Inflammatory macrophage (primary cell): ENCODE measurements at regions not wholly inside any gene's neighbourhood (a gene's known extent, or its start where the extent isn't known, plus 50 kb on each side); places are given as distances from the start of the nearest gene placed in this dataset.
A peak's percentile ranks its signal among the peaks of the same experiment; 100 is the strongest.

Source experiments
- DNase-seq, 2 donors: peaks; one replicate each; pipeline ENCODE4 v3.0.0-alpha.2; 2020 to 2022

DNA sequence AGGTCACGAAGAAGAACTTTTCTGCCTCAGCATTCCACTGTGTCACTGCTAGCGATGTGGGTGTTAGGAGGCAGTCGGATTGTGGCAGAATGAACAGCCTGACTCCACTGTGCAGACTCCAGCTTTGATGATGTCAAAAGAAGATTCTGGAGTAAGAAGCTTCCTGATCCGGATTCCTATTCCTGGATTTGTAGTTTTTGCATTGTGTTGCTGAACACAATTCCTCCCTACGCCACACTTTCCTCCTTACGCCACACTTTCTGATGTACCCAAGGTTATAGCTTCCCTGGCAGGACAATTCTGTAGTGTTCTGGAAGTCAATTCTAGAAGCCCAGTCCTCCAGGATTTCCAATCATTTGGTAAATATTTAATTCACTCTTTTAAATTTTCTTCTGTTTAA, 665.2 kb upstream of the ADGRL2 start:
- DNase-seq = no peak

DNA sequence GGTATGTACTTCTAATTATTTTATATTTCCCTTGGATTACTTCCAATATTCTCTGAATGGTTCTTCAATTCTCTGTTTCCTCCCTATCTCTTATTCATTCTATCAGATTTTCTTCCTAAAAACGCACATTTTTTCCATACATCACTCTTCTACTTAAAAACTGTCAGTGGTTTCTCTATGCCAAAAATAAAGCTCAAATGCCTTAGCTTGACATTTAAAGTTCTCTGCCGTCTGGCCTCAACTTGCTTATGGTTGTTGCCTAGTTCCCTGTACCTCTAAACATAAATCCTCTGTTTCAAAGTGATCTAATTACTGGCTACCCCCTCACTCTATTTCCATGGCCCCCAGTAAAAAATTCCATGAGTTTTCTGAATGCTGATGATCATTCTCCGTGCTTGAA, 671.0 kb upstream of the ADGRL2 start:
- DNase-seq = no peak

DNA sequence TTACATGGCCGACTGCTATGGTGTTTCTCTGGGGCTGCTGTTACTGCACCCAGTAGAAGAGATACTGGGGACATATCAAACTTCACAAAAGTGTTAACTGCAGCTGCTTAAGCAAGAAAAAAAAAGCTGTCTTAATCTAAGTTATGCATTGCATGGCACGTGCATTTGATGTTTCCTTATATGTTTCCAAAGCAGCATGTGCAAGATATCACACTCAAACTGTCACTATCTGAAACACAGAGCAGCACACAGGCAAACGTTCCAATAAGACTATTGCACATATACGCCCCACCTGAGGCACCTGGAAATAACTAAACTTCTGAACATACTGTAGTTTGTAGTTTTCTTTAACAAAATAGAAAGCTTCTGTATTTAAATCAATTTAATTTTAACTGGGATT, 671.4 kb upstream of the ADGRL2 start:
- no peak for DNase-seq

DNA sequence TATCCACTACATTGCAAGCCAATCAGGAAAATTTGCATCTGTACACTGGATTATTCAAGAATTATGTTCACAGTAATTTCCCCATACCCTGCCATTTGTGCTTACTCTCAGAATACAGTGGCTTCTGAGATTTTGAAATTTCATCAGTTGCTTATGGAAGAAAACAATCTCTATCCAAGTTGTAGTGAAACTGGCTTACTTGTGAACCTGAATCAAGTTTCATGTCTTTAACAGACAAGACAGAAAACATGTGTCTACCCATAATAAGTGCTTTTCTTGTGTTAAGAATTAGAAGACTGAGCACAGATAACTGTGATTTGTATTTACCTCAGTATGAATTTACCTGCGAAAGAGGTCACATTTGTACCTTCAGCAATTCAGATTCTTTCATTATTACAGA, 672.7 kb upstream of the ADGRL2 start:
- DNase-seq = no peak

DNA sequence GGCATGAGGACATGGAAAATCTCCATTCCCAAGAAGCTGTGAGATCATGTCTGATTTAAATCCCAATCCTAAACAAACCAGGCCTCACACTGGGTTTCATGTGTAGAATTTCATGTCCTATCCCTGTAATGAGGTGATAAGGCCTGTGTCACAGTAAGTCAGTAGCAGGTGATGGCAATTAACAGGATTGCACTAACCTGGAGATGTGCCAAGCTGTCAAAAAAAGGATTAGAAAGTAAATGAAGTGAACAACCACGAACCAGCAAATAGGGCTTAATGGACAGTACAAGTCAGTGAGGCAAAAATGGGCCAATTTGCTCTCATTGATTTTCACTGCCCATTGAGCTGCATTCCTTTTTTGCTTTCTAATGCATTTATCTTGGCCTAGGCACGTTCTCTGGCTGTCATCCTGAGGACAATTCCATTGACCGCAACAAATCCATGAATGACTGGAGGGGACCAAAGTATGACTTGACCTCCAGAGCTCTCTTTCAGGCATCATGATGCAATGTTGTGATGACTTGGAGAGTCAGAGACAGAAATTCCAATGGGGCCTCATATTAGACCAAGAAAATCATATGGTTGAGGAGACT, 673.6 kb upstream of the ADGRL2 start:
- DNase-seq = no peak

DNA sequence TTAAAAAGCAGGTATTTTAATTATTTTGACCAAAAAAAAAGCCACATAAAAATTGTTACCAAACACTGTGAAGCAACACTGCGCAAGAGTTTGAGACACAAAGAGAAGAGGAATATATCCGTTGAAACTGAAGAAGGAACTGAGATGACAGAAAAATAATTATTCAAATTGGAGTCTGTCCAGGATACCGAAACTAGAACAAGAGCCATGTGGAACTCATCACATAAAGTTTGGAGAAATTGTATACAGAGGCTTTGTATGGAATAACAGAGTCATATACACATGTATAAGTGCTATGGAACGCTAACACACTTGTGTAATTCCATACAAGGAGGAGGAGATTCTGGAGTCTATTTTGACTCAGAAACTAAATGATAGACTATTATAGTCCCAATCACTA, 675.1 kb upstream of the ADGRL2 start:
- peak in 1 of 2 donors; percentile 77 for DNase-seq

DNA sequence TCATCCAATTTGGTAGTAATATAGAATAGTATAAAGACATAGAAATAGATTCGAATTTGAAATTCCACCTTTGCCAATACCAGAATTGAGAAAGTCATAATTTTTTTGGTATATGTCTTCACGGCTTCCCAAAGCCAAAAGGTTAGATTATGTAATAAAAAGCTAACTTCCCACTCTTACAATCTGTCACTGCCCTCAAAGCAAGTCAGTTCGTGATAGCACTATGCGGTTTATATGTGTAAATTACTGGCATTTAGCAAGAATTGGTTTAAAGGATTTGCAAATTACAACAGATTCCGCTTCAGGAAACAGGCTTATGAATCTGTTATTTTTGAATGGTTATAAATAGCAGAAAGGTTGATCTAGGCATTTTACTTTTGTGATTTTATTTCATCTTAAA, 679.4 kb upstream of the ADGRL2 start:
- peak; percentile 9 to 82 for DNase-seq

DNA sequence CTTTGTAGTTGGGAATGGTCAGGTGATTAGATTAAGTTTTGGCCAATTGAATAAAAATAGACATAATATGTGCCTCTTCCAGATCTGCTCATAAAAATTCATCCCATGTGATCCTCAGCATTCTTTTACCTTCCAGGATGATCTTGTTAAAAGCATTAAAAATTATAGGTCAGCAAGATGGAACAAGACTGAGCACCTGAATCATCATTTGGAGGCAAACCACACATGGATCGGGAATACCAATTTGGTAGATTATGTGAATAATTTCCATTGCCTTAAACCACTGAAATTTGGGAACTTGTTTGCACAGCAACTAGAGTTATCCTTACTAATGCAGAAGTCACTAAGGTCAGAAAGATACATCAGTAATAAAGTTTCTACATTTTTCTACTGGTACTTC, 681.4 kb upstream of the ADGRL2 start:
- no peak for DNase-seq

DNA sequence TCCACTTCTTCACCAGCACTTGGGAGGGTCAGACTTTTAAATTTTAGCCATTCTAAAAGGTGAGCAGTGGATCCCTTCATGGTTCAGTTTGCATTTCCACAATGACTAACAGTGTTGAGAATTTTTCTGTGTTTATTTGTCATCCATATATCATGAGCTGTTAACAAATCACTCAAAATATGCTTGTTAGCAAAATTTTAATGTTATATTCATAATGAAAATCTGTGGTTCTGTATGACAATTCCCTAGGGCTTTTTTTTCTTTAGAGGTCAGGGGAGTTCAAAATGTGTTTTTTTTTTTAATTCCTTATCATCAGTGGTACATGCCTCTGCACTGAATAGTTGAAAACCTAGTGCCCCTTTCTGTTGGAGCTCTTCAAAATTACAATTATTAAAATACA, 682.2 kb upstream of the ADGRL2 start:
- no peak for DNase-seq

DNA sequence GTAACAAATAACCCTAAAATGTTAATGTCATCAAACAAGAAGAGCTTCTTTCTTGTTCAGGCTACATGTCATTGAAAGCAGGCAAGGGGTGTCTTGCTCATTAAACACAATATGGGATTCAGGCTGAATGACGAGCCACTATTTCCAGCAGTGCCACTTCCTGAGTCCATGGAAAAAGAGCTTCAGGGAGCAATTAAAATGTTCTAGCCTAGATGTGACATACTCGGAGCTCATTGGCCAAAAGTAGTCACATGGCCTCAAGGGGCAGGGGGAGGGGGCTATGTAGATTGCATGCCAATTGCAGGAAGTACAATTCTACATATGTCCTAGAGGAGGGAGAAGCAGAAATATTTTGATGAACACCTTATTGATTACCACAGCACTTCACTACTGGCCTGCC, 685.3 kb upstream of the ADGRL2 start:
- no peak for DNase-seq

DNA sequence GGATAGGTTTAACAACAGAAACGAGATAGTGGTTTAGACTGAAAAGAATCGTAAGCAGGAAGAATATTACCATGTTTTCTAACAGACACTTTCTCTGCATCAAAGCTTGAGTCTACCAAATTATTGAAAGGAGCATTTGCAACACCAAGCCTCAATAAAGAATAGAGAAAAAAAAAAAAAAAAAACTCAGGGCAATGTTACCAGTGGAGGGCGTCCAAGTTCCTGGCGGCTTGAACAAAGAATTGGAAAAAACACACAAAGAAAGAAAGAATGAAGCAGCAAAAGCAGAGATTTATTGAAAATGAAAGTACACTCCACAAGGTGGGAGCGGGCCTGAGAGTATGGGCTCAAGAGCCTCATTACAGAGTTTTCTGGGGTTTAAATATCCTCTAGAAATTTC, 686.5 kb upstream of the ADGRL2 start:
- no peak for DNase-seq

DNA sequence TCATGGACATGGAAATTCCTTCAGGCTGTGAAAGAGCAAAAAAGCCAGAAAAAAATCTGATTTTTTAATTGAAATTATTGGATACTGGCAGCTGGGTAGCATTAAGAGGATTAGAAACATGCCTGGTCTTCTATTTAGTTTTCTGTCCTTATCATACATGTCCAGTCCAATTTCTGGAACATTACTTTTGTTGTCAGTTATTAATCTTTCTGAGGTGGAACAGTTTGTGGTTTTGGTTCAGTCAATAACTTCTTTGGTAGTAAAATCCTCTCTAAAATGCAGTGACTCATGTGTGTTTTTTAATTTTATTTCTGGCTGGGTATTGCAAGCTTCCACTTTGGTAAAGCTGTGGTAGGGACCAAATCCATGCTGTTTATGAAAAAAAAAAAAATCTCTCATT, 687.0 kb upstream of the ADGRL2 start:
- DNase-seq = no peak

DNA sequence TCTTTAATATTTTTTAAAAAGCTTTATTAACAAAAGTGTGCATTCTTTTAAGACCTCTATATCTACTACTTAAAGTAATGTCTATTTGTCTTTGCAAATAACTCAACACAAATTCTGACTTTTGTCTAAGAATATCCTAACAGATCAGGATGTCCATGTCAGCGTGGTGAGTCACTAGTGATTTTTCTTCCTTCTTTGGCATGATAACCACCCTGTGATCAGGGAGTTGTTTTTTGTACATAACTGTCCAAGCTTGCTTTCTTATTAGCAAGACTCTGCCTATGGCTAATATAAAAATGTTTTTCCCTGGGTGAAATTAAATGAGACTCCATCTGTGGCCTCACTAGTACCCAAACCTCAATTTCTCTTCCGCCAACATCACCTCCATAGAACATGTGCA, 688.9 kb upstream of the ADGRL2 start:
- DNase-seq = no peak

DNA sequence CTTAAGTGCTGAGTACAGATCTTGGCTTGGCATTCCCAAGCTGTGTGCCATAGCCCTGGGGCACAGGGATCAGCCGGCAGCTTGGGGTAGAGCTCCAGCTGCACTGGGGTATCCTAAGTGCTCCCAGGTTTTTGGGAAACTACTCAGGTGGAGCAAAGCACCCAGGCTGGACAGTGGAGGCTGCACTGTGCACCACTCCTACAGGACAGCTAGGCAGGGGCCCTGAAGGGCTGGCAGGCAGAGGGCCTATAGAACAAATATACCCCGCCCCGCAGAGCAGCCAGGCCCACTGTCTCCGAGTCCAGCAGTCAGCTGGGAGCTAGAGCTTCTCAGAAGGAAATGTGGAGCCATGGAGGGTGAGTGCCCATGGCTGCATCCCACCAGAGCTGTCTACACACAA, 691.7 kb upstream of the ADGRL2 start:
- no peak for DNase-seq

DNA sequence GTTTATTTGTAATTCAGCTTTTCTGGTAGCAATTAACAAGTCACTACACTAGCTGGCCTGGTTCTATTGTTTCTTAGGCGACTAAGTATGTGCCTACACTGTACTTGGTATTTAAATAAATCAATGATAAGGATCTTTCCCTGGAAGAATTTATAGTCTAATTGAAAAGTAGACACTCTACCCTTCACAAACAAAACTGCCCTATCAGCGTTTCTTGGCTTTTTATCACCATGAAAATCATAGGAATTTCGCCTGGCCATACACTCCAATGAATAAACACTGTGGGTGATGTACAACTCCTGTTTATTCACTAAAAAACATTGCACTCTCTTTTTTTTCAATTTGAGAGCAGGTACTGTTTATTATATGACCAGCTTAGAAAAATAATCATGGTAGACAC, 702.9 kb upstream of the ADGRL2 start:
- DNase-seq = no peak

DNA sequence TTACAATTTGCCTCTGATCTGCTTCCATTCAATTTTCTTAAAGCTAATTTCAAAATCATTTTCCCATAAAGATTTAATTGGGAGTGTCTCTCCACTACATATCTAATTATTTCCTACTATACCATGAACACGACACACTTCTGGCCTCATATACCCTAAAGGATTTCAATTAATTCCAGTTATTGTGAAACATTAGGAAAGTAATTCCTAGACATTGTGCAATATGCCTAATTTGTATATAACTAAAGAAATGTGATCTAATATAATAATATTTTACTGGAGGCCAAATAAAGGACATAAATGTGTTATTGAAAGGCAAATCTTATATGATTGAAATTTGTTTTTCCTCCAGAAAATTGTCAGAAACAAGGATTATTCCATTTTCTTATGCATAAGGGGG, 727.2 kb upstream of the ADGRL2 start:
- no peak for DNase-seq

DNA sequence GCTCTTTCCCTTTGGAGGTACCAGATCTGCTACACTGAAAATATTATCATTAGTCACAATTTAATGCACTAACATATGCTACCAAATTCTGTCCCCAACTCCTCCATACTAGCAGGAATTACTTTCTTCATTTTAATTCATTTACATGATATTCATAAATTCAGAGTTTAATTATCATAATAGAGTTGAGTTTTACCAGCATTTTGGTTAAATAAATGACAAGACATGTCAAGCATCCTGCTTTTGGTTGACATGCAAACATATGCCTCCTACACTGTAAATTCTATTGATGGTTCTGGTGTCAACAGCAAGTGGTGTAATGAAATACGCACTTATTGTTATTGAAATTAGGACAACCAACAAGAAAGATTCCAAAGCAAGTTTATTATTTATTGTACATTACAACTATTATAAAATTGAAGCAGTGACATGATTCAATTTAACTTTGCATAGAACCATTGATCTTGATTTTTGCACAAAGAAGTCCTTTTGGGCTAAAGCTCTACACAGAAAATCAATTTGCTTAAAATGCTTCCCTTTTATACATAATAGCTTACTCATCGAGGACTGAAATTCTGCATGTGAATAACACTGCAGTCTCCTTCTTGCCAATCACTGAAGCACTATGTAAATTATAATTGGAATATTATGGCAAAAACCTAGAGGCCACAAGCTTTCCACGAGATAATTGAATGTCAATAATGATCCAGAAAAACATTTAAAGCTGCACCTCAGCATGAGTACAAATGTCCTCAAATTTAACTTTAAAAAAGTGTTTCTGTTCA, 728.6 kb upstream of the ADGRL2 start:
- no peak for DNase-seq

DNA sequence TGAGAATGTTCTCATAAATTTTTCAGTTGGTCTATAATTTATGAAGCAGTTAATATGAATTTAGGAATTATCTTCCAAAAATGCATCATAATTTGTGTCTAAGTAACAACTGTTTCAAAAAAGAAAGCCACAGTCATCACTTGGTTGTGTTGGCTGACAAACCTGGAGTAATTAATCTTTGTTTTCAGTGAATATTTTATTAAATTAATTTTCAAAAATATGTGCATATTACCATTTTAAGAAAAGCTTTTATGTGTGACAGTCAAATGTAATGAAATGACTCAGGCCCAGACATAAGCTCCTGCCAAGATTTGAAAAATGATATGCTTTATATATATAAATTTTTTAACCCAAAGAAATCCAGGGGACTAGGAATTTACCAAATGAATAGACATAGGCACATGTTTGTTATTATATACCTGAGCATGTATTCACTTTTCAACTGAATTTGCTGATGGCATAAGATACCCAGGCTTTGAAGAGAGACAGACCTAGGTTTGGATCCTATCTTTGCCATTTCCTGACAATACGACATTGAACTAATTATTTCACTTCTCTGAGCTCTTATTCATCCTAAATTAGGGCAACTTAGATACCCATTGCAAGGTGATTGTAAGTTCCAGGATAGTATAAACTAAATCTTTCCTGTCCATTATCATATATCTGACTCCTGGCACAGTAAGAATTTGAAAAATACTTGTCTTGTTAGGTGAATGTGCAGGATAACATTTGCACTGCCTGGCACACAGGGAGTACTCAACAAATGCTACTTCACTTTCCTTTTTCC, 729.5 kb upstream of the ADGRL2 start:
- DNase-seq = no peak

DNA sequence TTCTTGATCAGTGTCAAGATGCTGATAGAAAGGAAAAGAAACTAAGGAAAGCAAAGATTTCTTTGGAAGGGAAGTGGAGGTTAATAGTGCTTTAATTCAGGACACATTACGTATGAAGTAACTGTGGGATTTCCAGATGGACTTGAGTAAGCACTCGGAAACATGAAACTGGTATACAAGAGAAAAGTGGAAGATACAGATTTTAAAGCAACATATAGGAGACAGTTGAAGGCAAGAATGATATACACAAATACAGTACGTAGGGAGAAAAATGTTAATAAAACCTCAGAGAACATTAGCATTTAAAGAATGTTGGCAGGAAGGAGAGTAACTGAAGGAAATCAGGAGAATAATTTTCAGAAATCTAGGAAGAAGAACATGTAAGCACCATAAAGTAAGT, 730.9 kb upstream of the ADGRL2 start:
- no peak for DNase-seq

DNA sequence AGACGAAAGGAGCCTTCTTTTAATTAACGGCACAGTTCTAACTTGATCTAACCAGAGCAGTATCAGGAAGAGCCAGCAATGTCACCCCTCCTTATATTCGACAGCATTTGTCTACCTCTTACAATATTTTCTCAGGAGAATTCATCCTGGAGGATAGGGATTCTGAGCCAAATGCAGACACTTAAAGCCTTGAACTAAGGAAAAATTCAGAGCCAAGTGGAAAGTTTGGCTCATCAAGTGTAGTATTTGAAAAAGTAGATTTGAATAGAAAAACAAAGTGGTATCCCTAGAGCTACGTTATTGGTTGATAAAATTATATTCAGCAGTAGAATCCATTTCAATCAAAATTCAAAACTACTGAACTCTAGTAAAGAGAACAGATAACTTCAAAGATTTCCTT, 732.0 kb upstream of the ADGRL2 start:
- no peak for DNase-seq

DNA sequence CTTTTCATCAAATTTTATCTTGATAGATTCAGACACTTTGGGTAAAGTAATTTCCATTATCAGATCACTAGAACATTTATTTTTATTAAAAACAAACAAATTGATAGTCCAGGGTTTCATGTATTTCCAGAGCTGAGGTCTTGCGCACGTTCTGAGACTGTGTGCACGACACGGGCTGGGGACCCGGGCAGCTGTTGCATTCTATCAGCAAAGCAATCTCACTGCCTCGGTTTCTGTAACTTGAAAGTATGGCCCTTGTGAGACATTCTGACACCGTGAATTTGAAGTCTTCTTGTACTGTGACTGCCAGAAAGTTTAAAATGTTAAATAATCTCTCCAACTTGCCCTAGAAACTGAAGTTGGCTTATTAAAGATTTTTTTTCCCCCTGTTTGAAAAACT, 746.9 kb upstream of the ADGRL2 start:
- DNase-seq = no peak

DNA sequence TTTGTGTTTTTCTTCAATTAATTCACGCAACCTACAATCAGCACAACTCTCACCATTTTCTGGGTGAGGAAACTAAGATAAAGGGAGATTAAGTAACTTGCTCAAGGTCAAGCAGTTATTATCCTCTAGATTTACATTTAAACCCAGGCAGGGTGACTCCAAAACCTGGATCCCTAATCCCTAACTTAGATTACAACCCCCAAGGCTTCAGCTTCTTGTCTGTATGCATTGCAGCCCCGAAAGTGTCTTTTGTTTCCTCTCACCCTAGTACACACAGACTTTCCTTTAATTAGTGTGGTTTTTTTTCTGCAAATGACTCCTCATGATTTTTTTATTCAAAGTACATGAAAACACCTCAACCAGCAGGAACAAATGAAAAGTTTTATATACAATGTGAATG, 748.6 kb upstream of the ADGRL2 start:
- no peak for DNase-seq

DNA sequence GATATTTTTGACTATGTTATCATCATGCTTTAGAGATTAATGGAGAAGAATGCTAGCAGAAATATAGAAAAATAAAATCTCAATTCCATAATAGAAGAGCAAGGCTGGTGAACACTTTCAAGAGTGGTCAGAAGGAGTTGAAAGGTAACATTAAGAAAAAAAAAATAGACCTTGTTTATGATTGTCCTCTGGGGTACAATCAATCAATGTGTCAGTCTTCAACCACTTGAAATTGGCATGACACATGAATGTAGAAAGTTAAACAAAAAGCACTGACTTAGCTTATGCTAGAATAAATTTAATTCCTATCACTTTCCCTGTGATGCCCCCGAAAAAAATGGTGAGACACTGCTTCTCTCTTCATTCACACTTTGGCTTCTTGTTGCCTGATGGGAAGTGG, 750.3 kb upstream of the ADGRL2 start:
- no peak for DNase-seq

DNA sequence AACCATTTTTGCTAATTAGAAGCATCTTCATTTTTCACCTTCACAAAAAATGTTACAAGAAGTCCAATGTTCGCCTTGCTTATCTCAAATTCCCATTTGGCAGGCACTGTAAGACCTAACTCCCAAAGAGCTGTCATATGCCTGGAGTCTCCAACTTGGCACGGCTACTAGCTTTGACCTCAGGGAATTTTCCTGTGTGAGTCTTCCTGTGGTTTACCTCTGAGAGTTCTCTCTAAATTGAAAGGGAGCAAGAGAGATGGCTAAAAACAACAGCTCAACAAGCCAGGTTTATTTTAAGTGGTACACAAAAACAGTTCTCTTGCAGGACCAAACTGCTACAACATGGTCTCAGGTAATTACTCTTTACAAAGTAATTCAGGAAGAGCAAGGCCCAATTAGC, 756.0 kb upstream of the ADGRL2 start:
- DNase-seq = no peak
